NOMO-1 treated with DMSO at 0.1 percent for 48 hours (cell line): ENCODE measurements at regions not wholly inside any gene's neighbourhood (a gene's known extent, or its start where the extent isn't known, plus 50 kb on each side); places are given as distances from the start of the nearest gene placed in this dataset.

Experiments
- DNase-seq: peaks from one replicate; lab custom pipeline; 2025; ENCODE audit not compliant: unreplicated experiment; lab: John Stamatoyannopoulos, UW

DNA sequence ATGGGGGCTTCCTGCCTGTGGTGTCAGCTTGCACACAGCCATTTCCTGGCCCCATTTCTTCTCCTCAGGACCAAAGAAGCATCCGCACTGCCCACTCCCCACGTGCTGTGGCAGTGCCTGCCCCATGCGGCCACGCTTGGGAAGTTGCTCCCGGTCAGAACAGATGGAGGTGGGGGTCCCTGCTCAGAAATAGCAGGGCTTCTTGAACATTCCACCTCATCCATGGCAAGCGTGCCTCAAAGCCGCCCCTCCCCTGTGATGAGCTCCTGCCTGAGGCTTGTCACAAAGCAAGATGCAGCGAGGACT is 238.2 kb downstream of the SYK start:
- DNase-seq: no peak

DNA sequence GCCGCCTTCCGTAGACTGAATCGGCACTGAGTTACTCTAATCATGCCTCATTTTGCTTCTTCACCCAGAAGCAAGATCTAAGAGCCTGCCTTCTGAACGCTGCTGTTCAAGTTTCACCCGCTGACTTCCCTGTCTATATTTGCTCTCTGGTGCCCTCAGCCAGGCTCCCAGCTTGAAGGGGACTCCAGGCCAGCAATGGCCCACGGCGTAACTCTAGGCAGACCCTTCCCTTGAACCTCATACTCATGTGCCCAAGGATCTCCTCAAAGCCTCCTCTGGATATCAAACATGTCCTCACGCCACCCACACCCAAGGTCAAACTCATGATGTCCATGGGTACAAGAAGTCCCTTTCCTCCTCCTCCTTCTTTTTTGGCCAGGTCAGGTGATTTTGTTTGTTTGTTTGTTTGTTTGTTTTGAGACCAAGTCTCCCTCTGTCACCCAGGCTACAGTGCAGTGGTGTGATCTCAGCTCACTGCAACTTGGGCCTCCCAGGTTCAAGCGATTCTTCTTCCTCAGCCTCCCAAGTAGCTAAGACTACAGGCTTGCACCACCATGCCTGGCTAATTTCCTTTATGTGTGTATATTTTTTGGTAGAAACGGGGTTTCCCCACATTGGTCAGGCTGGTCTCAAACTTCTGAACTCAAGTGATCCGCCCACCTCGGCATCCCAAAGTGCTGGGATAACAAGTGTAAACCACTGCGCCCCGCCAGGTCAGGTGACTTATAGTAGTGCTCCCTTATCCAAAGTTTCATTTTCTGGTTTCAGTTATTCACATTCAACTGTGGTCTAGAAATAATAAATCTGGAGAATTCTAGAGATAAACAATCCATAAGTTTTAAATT is 239.0 kb downstream of the SYK start:
- DNase-seq: no peak

DNA sequence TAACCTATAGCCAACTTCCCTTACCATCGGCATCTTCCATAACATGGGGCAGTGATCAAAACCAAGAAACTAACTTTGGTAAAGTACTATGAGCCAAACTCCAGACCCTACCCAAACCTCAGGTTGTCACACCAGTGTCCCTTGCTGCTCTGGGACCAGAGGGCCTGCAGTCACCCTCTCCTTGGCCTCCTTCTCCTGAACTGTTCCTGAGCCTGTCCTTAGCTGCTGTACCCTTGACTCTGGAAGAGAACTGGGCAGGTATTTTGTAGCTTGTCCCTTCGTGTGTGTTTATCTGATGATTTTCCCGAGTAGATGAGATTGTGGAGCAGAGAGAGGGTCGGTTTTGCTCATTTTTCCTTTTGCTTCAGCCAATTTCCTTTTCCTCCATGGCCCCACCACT is 240.4 kb downstream of the SYK start:
- no peak for DNase-seq

DNA sequence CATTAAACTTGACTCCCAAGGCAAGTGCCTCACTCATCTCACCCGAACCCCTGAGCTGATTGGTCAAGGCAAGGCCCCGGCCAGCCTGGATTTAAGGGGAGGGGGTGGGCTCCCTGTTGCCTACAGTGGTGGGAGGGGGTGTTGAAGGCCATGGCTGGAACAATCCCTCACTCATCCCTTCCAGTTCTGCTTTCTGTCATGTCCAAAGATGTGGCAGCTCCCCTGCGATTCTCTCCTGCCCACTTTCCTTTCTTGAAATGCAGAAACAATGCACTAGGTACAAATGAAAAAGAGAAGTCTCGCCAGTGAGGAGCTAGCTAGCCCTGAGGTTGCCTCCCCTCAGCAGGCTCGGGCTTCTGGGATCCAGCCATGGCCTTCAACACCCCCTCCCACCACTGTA is 240.9 kb downstream of the SYK start:
- DNase-seq: no peak

DNA sequence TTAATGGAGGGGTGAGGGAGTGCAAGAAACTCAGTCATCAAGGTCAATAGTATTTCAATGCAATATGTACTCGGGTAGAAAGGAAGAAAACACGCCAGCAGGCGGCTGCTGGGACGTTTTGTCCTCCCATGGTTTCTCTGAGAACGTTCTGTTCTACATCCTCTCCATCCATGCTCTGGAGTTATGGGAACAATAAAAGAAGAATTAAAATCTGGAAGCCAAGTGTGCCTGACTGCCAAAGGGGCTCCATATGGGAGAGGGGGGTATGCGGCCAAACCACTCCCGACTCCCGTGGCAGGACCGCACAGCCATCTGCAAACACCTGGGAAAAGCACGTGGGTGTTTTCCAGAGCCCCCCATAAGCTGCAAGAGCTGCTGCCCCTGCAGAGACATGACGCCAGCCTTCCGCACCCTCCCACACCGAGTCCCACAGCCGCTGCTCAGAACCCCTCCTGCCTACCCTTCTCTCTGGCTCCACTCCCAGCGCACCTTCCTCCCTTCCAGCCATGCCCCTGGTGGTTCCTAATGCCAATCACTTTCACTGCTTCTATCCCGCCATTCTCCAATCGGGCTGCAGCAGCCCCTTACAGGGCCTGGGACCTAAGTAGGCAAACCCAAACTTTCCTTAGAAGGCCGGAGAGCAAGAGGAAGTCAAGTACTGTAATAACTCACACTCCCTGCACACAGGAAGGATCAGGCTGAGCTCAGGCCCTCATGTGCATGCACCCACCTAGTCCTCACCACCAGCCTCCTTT is 241.6 kb downstream of the SYK start:
- no peak for DNase-seq

DNA sequence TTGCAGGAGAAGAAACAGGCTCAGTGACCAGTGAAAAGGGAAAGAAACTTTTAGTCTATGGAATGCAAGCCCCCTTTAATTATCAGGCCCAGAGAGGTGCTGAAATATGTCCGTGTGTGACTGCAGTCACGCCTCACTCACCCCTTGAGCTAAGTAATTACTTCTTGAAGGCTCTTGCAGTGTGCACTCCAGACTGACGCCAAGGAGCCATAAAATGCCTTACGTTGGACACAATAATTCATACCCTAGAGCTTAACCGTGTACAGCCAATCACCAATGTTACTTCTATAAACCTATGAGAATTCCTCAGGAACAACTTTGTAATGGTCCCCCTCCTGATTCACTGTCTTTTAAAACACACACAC is 242.2 kb downstream of the SYK start:
- no peak for DNase-seq

DNA sequence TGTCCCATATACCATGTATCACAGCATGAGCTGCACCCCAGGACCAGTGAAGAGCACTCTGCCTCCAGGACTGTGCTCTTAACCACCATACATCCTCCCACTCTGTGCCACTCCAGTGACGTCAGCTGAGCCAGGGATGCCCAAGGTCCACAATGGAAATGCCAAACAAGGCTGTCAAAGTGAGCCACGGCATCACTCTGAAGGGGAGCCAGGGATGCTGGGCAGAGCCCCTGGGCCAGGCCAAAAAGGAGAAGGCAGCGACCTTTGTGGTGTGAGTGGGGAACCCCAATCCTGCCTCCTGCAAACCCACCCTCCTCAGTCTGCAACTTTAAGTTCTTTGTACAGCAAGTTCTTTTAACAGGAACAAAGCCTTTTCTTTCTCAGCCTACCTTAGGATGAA is 242.7 kb downstream of the SYK start:
- DNase-seq: no peak

DNA sequence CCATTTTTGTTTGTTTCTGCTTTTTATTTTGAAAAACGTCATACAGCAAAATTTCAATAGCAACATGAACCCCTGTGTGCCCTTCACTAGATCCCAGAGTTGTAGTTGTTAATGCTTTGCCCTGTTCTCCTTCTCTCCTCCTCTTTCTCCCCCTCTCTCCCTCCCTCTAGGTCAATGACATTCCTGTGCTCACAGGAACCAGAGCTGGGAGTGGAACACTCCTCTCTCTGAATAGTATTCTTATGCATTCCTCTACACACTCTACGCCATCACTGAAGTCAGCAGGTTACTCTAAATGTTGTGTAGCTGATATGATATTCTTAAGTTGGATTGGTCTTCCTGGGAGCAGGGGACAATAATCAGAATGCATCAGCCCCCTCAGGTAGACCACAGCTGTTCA is 243.4 kb downstream of the SYK start:
- DNase-seq: no peak

DNA sequence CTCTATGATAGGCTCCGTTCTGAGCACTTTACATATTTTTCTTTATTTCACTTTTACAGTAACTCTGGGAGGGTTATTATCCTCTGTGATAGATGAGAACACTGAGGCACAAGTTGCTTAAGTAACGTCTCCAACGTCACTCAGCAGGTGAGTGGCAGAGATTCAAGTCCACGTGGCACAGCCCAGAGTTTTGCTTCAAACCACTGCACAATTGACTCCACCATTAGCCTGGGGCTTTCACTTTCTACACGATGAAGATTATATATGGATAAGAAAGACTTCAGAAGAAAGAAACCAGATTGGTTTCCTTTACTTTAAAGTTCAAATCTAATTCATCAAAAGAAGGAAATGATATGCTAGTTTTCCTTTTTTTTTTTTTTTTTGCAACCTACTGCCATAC is 245.9 kb downstream of the SYK start:
- no peak for DNase-seq

DNA sequence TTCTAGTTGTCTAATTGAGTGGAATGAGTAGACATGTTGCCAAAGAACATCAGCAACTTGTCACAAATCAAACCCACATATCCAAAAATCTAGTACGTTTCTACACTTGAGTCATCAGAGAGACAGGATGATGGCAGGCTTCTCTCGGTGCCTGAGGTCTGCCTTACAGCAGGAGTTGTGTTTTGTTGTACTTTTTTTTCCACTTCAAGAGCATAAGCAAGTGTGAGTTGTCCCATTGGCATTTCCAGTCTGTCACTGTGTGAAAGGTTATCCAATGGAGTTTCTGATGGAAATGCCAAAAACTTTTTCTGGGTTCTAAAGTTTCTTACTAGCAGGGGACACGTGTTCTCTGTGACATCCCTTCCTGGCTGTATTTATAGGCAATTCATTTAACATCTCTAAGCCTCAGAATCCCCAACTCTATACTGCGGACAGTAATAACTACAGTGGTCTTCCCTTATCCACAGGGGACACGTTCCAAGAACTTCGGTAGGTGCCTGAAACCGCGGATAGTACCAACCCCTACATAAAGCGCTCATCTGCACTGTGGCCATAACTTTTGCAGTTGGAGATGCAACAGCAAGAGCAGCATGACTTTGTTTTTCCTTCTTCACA is 246.5 kb downstream of the SYK start:
- DNase-seq: no peak

DNA sequence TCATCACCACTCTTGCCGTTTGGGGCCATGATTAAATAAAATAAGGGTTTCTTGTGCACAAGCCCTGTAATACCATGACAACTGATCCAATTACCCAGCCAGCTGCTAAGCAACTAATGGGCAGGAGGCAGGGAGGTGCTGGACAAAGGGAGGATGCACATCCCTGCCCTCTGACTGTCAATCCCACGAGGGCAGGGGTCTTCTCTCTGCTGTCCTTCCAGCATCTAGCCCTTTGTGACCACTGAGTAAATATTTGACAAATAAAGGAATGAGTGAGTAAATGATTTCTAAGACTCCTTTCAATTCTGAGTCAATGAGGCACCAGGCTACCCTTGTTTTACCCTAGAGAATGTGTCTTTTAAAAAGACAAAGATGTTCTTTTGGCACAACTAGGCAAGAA is 247.1 kb downstream of the SYK start:
- DNase-seq: no peak

DNA sequence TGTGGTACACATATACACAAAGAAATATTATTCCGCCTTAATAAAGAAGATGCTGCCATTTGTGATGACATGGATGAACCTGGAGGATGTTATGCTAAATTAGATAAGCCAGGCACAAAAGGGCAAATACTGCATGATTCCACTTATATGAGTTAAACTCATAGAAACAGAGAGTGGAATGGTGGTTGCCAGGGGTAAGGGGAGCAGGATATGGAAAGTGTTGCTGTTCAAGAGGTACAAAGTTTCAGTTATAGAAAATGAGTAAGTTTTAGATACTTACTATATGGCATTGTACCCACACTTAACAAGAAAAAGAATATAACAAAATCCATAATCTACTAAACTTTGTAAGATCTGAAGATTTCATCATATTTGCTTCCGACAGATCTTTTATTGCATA is 252.2 kb downstream of the SYK start:
- DNase-seq: no peak

DNA sequence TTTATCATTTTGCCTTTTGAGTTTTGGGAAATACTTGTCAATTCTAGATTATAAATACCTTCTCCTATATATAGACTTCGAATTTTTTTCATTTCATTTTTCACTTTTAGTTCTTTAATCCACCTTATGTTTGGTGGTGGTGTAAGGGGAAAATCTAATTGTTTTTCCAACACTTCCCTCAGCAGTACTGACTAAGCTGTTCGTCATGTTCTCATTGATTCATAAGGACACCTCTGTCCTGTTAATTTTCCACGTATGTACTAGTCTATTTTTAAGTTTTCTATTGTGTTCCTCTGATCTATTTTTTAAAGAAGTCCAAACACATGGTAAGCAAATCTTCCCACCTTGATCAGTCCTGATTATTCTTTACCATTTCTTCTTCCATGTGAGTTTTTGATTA is 254.2 kb downstream of the SYK start:
- DNase-seq: no peak

DNA sequence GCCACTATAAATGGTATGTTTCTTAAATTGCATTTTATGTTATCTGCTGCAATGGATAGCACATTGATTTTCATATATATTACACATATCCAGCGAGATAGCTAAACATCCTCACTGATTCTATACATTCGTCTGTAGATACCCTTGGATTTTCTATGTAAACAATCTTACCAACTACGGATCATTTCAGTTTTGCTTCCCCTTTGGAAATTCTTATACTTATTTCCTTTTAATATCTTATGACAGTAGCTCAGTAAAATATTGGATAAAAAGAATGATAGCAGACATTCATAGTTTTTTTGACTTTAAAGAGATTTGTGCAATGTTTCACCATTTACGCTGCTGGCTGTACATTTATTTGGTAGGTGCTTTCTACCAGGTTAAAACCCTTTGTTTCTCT is 254.9 kb downstream of the SYK start:
- no peak for DNase-seq

DNA sequence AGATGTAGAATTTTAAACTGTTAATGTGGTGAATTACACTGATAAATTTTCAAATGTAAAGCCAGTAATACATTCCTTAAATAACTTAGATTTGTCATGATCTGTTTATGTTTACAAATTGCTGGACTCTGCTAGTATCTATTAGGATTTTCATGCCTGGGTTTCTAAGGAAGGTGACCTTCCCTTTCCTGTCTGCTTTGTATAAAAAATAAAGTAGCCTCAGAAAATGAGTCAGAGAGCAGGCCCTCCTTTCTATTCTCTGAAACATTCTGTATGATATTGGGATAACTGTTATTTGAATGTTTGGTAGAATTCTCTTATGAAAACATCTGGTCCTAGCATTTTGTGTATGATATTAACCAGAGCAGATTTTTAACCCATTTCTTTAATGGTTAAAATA is 255.3 kb downstream of the SYK start:
- peak; percentile 12 for DNase-seq

DNA sequence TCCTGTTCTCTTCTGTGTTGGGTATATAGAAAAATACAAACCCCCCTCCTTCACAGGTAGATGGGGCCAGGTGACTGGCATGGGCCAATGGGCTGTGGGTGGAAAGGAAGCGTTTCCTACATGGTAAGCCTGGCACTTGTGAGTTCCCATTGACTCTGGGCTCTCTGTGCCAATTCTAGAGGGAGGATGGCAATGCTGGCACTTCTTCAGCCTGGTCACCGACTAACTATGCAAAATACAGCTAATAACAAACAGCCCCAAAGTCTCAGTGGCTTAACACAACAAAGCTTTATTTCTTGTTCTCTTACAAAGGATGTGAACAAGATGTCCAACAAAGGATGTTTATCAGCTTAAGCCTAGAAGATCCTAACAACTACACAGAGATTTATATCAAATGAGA is 258.1 kb downstream of the SYK start:
- DNase-seq: no peak

DNA sequence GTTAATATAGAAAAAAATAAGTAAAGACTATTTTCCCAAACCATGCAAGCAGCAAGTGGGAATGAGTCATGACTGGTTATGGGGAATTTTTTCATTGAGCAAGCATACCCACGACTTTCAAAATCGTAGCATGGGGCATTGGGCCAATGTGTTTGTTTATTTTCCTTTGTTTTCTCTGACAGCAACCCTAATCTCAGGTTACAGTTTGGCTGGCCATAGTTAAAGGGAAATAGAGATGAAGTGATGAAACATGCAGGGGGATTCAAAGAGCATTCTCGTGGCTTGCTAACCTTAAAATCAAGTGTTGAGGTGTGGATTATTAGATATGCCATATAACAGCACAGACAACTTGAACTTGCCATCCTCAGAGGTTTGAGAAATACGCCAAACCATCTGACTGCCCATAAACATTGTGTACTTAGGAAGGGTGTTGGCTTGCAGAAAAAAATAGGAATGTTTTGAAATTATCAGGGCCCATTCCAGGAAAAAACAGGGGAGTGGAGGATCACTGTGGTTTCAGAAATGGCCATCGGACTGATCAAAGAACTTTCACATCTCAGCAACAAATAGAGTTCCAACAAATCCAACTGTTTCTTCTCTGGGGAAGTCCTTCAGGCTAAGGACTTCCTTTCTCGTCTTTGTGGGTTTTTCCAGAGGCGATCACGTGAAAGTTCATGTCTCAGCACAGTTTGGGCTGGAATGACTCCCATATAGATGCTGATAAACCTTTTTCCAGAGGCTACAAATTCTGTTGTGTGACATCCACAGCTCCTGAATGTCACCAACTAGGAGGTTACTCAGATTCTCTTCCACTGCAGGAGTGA is 259.1 kb downstream of the SYK start:
- DNase-seq: no peak

DNA sequence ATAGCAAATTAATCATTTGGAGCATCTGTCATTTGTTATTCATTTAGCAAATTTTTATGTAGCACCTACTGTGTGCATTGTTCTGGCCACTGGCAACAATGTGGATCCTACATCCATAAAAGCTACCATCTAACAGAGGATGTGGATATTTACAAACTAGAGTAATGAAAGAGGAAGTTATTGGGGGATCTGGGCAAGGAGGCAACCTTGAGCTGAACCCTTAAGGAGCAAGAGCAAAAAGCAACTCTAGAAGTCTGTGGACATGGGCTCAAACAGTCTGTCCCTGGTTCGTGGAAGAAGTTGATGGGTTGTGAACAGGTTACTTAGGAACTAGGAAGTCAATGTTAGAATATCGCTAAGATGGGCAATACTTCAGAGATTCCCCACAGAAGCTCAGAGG is 259.9 kb downstream of the SYK start:
- peak; percentile 36 for DNase-seq

DNA sequence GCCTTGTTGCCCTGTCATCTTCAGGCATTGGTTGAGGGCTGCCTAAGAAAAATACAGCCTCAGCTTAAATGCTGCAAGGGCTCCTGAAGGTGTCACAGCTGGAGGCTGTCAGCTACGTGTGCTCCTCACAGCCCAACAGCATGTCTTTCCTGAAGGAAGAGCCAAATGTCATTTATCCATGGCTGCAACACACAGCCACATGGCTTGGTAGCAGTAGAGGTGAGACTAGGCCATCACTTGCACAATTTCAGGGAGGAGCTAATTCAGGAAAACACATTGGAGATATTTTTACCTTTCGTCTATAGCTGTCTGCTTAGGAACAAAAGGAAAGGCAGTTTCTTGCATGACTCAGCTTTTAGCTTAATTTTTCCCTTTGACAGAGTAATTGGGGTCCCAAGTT is 260.7 kb downstream of the SYK start:
- no peak for DNase-seq

DNA sequence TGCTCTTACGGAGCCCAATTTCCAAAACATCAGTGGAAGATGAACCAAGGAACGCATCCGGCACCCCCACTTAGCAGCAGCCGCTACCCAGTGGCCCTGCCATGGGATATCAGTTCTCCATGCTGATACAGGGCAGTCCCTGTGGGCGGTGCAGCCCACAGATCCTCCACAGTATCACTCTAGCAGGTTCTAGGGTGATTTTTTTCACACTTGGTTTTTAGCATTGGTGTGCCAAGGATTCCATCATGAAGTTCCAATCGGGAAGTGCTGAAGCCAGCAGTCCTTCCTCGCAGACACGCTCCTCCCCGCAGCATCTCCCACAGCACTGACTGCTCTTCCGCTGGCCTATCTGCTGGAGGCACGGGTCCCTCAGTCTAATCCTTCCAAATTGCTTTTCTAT is 261.9 kb downstream of the SYK start:
- DNase-seq: no peak

DNA sequence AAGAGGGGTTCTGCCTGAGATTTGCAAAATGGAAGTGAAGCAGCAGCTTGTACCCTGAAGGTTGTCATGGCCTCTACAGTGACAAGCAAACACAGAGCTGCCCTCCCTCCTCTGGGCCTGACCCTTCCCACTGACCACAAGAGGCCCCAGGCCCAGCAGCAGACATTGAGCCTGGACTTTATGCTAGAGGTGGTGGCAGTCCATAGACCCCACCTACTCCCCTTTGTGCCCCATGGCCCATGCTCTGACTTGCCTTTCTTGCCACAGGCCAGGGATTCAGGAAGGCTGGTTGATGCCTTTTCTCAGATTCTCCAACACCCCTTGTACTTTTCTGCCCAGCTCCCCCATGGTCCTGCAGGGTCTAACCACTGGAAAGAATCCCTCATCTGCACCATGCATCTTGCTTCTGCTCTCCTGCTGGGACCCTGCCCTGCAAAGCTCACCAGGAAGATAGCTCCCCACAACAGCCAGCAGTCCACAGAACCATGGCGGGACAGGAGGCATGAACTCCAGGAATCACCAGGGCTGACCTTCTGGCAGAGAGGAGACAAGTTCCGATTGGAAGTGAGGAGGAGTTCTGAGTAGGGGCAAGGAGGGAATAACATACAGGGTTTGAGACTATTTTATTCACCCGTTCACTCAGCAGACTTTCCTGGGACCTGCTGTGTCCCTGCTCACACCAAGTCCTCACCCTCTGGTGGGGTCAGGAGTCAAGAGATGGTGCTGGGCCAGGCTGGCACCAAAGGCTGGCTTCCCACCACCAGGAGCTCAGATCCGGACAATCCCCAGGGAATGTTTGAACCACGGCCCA is 263.8 kb downstream of the SYK start:
- no peak for DNase-seq
